Epithelial cell of proximal tubule (primary cell): ENCODE measurements at regions not wholly inside any gene's neighbourhood (a gene's known extent, or its start where the extent isn't known, plus 50 kb on each side); places are given as distances from the start of the nearest gene placed in this dataset.

Experiments used
- DNase-seq: peaks from one replicate; pipeline ENCODE4 v3.0.0-alpha.2; 2011; ENCODE audit warnings: low read depth
- H3K4me3 ChIP-seq: 2 replicates; pipeline ENCODE4 v1.5.1; 2011; ENCODE audit warnings: low read depth, mild to moderate bottlenecking, low read length
- TF ChIP-seq, protein P1 (sequence below): conservative IDR thresholded peaks from 2 replicates; pipeline ENCODE4 v1.5.1; 2012; ENCODE audit warnings: low read depth, mild to moderate bottlenecking, low read length

DNA sequence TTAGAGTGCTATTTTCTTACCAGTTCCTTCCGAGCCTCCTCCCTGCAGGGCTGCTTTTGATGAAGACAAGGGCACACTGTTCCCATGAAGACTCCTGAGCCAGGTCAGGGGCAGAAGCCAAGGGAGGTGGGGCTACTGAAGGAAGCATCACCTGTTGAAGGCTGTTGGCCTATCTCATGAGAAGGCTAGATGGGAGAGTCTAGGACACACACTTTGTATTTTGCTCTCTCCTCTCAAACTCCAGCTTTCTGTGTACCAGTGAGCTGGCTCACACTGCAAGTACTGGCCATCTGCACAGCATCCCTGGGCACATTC, 683.2 kb upstream of the ID4 start:
- H3K4me3 ChIP-seq, result no peak overlapping the region
- TF ChIP-seq, protein P1, sequence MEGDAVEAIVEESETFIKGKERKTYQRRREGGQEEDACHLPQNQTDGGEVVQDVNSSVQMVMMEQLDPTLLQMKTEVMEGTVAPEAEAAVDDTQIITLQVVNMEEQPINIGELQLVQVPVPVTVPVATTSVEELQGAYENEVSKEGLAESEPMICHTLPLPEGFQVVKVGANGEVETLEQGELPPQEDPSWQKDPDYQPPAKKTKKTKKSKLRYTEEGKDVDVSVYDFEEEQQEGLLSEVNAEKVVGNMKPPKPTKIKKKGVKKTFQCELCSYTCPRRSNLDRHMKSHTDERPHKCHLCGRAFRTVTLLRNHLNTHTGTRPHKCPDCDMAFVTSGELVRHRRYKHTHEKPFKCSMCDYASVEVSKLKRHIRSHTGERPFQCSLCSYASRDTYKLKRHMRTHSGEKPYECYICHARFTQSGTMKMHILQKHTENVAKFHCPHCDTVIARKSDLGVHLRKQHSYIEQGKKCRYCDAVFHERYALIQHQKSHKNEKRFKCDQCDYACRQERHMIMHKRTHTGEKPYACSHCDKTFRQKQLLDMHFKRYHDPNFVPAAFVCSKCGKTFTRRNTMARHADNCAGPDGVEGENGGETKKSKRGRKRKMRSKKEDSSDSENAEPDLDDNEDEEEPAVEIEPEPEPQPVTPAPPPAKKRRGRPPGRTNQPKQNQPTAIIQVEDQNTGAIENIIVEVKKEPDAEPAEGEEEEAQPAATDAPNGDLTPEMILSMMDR, result no peak
- DNase-seq, result no peak

DNA sequence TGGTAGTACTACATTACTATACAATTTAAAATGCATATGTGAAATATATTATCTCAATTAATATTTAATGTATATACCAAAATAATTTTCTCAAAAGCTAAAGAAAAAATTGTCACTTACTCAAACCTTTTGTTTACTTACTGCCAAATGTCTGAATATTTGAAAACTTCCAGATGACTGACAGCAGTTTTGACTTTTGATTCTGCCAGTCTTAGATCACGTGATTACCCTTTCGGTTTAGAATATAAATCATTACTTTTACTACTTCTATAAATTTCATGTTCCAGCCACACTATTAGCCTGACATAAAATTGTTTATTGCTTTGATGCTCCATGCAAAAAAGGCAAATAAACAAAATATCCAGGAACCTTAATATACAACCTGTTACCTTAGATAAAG, 680.7 kb upstream of the ID4 start:
- DNase-seq, result no peak
- TF ChIP-seq, protein P1, result no peak

DNA sequence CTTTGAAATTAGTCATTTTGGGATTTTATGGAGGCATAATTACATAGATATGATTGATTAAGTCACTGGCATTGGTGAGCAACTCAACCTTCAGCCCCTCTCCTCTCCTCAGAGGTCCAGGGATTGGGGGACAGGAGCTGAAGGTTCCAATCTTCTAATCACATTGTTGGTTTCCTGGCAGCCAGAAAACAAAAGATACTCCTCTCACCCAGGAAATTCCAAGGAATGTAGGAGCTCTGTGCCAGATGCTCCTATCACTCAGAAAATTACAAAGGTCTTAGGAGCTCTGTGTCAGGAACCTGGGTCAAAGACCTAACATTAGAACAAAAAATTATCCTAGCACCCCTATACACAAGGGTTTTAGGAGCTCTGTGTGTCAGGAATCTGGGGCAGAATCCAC, 679.7 kb upstream of the ID4 start:
- DNase-seq, result no peak
- TF ChIP-seq, protein P1, result no peak

More for the DNA sequence above, 680.7 kb upstream of the ID4 start:
- no peak overlapping the region for H3K4me3 ChIP-seq

DNA sequence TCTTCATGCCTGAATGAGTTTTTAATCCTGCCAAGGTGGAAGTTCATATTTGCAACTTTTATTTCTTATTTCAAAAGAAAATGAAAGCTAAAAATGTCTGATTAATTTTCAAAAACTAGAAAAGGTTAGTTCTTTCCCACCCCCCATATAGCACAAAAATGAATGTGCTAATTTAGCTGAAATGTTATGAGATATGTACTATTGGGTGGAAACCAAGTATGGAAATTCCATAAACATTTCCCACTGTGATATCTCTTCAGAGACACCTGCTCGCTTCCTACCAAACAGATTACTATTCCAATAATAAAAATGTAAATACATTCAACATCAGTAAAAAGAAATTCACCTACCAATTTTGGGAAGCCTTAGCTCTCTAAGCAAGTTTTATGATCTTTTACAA, 678.6 kb upstream of the ID4 start:
- TF ChIP-seq, protein P1, result no peak
- no peak for DNase-seq
- H3K4me3 ChIP-seq, result no peak overlapping the region

More for the DNA sequence above, 679.7 kb upstream of the ID4 start:
- H3K4me3 ChIP-seq, result no peak overlapping the region

DNA sequence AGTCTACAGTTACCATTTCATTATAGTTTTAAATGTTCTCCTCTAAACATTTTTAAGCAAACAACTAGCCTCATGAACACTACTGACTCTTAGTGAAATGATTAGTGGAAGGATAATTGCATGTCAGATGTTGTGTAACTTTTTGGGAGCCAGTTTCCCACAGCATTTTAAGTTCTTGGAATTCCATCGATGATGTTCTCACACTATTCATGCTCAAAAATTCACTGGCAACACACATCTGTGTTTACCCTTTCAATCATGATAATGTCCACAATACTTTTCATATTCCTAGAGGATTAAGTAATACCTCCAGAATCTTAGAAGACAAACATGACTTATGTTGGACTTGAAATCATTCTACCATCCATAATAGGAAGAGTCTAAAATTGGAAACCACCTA, 678.1 kb upstream of the ID4 start:
- TF ChIP-seq, protein P1, result no peak
- no peak overlapping the region for H3K4me3 ChIP-seq
- DNase-seq, result no peak

DNA sequence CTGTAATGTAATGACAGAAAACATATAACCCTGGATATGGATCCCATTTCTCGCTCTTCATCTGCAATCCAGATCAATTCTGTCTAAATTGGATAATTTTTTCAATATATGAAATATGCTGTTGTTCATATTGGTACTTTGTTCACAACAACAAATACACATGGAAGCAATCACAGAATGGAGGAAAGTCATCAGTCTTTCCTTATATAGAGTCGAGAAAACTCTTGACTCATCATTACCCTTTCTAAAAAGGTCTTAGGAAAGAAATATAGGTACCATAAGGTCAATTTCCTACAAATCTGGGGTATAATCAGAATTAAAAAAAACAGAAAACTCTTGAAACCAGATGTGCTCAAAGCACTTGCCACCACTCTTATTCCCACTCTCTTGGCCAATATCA, 677.6 kb upstream of the ID4 start:
- DNase-seq, result no peak
- no peak overlapping the region for H3K4me3 ChIP-seq
- TF ChIP-seq, protein P1, result no peak

DNA sequence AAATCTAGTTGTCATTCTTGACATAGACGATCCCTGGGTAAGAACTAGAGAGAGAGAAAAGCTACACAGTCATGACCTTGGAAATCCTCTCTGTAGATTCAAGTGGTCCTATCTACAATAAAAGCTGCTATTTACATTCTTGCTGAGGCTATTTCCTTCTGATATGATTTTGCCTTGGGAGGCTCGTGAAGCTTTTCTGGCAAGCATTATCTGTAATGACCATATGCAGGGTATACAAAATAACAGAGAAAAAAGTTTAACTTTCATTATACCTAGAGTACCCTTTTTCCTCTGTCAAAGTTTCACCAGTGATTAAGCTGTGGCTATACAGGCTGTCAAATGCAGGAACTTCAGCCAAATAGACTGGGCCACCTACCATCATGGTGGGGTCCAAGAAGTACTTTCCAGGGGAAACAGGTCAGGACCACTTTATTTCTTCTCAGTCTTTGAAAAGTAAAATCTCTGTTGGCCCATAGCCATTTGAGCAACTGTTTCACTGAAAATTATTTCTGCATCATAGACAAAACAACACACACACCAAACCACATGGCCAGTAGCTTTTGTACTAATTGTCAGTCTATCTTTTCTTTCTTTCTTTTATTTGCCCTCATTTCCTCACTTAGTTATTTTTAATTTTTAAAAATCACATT, 677.0 kb upstream of the ID4 start:
- H3K4me3 ChIP-seq, result no peak overlapping the region
- TF ChIP-seq, protein P1, result no peak
- DNase-seq, result no peak
